H1 (cell line): ENCODE measurements at regions not wholly inside any gene's neighbourhood (a gene's known extent, or its start where the extent isn't known, plus 50 kb on each side); places are given as distances from the start of the nearest gene placed in this dataset.

Source experiments
- TF ChIP-seq, protein P1 (sequence below): fragments of 300-600 bp; sonication (generic); IDR thresholded peaks from 2 replicates; pipeline ENCODE4 v1.7.1; 2012; ENCODE audit warnings: low read length, moderate library complexity, mild to moderate bottlenecking, inconsistent platforms; ENCODE audit not compliant: insufficient replicate concordance

DNA sequence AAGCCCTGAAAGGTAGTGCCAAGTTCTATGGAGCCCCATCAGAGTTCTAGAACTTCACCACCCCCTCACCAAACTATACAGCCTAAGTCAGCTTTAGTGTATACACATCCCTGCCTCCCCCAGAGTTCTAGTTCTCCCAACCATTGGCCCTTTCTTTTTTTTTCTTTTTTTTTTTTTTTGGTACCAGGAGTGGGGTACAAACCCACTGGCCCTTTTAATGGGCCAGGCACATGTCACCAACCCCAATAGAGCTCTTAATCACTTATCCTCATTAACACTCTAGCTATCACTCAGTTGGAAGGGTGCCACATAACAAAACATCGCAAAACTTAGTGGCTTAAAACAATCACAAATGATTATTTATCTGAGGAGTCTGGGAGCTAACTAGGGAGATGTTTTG, 588.6 kb downstream of the BCOR start (continued):
- TF ChIP-seq, protein P1, sequence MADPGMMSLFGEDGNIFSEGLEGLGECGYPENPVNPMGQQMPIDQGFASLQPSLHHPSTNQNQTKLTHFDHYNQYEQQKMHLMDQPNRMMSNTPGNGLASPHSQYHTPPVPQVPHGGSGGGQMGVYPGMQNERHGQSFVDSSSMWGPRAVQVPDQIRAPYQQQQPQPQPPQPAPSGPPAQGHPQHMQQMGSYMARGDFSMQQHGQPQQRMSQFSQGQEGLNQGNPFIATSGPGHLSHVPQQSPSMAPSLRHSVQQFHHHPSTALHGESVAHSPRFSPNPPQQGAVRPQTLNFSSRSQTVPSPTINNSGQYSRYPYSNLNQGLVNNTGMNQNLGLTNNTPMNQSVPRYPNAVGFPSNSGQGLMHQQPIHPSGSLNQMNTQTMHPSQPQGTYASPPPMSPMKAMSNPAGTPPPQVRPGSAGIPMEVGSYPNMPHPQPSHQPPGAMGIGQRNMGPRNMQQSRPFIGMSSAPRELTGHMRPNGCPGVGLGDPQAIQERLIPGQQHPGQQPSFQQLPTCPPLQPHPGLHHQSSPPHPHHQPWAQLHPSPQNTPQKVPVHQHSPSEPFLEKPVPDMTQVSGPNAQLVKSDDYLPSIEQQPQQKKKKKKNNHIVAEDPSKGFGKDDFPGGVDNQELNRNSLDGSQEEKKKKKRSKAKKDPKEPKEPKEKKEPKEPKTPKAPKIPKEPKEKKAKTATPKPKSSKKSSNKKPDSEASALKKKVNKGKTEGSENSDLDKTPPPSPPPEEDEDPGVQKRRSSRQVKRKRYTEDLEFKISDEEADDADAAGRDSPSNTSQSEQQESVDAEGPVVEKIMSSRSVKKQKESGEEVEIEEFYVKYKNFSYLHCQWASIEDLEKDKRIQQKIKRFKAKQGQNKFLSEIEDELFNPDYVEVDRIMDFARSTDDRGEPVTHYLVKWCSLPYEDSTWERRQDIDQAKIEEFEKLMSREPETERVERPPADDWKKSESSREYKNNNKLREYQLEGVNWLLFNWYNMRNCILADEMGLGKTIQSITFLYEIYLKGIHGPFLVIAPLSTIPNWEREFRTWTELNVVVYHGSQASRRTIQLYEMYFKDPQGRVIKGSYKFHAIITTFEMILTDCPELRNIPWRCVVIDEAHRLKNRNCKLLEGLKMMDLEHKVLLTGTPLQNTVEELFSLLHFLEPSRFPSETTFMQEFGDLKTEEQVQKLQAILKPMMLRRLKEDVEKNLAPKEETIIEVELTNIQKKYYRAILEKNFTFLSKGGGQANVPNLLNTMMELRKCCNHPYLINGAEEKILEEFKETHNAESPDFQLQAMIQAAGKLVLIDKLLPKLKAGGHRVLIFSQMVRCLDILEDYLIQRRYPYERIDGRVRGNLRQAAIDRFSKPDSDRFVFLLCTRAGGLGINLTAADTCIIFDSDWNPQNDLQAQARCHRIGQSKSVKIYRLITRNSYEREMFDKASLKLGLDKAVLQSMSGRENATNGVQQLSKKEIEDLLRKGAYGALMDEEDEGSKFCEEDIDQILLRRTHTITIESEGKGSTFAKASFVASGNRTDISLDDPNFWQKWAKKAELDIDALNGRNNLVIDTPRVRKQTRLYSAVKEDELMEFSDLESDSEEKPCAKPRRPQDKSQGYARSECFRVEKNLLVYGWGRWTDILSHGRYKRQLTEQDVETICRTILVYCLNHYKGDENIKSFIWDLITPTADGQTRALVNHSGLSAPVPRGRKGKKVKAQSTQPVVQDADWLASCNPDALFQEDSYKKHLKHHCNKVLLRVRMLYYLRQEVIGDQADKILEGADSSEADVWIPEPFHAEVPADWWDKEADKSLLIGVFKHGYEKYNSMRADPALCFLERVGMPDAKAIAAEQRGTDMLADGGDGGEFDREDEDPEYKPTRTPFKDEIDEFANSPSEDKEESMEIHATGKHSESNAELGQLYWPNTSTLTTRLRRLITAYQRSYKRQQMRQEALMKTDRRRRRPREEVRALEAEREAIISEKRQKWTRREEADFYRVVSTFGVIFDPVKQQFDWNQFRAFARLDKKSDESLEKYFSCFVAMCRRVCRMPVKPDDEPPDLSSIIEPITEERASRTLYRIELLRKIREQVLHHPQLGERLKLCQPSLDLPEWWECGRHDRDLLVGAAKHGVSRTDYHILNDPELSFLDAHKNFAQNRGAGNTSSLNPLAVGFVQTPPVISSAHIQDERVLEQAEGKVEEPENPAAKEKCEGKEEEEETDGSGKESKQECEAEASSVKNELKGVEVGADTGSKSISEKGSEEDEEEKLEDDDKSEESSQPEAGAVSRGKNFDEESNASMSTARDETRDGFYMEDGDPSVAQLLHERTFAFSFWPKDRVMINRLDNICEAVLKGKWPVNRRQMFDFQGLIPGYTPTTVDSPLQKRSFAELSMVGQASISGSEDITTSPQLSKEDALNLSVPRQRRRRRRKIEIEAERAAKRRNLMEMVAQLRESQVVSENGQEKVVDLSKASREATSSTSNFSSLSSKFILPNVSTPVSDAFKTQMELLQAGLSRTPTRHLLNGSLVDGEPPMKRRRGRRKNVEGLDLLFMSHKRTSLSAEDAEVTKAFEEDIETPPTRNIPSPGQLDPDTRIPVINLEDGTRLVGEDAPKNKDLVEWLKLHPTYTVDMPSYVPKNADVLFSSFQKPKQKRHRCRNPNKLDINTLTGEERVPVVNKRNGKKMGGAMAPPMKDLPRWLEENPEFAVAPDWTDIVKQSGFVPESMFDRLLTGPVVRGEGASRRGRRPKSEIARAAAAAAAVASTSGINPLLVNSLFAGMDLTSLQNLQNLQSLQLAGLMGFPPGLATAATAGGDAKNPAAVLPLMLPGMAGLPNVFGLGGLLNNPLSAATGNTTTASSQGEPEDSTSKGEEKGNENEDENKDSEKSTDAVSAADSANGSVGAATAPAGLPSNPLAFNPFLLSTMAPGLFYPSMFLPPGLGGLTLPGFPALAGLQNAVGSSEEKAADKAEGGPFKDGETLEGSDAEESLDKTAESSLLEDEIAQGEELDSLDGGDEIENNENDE, result no peak
- TF ChIP-seq, all 59 proteins: peak for 0
